Skin of body (tissue), 1 donor: ENCODE measurements at regions not wholly inside any gene's neighbourhood (a gene's known extent, or its start where the extent isn't known, plus 50 kb on each side); places are given as distances from the start of the nearest gene placed in this dataset.
"Not testable (repeated sequence)": the region's sequence is repeated elsewhere in the genome, so short reads cannot be mapped to it uniquely, and the experiment has no call there.

Source experiments
- DNase-seq: peaks from one replicate; lab custom pipeline; 2025; lab: John Stamatoyannopoulos, UW

DNA sequence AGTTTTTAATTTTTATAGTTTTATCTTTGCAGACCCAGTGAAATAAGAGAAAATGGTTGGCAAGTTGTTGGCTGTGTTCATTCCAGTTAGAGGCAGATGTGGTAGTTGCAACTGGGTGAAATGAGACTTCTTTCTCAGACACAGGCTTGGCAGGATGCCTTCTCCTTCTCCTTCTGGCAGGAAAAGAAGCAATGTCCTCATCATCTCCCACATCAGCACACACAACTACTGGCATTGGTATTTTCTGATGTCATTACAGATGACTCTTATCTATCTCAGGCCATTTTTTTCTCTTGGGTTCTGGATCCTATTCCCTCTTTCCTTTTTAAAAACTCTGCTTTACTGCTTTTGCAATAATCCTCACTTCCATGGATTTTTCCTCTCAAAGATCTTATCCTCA is 103.3 kb upstream of the EDIL3 start:
- peak; percentile 23 for DNase-seq

DNA sequence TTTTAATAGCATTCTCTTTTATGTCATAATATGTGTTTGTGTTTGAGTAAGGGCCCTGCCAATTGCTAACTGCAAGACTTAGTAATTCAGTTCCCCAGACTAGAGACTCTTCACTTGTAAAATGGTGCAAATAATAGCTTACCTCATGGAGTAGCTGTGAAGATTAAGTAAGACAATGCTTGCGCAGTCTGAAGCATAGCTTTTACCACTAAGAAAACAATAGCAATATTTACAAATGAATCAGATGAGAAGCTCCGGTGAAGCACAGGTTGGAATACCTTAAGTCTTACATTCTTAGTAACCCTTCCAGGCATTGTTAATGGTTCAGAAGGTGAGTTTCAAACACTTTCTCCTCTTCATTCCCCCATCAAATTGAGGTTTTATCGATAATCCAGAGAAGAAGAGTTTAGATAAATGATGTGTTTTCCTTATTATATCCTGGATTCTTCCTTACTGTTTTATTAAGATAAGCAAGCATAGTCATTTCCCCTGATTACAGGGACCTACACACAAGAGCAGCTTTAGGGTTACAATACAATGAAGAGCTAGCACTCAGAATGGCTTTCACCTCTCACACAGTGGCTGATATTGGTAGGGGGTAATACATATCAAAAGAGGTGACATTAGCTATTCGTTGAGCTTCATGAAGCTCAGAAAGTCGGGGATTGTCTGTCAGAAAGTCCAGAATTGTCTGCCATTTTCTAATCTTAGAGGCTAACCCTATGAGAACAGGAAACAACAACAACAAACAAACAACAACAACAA is 96.4 kb upstream of the EDIL3 start:
- DNase-seq: no peak

DNA sequence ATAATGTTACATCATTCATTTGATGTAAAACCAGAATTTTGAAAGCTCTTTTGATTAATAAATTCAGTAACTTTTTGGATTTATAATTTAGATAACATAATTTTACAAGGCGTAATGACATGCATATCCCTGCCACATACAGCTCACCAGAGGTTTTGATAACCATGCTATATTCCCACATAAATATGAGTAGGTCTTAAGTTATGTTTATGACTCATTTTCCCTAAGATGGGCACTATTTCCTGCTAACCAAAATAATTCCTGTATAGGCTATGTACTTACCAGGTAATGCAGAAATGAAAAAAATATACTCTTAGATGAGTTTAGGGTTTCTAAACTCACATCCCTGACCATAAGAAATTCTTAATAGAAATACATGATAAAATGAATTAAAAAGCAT is 93.9 kb upstream of the EDIL3 start:
- DNase-seq: no peak

DNA sequence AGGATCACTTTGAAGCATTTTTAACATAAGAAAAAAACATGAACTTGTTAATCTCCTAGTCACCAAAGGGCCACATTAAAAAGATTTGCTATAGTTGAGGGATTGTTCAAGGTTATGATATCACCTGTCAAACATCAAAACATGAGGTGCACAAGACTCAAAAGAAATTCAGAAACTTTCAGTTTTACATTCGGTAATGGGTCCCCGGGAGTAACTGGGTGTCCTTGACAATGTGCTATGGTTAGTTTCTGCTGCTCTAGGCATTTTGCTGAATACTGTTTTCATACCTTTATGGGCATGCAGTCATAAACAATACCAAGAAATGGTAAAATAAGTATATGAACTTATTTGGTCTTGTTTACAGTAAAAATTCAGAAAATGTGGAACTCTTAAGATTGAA is 92.8 kb upstream of the EDIL3 start:
- DNase-seq: no peak

DNA sequence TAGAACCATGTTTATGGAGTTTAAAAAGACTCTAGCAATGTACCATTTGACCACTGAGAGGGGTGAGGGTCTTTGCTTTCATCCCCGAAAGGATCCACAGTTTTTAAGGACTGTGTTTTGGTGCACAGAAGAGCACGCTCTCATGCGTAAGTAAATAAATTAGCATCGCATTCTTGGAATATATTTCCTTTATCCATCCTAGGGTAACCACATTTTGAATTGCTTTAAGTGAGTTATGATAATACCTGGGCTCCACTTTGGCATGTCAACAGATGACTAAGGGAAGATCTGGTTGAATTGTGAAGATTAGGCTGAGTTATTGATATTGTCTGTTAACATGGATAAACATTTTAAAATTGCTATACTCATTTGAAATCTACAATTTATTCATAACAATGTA is 89.4 kb upstream of the EDIL3 start:
- DNase-seq: no peak

DNA sequence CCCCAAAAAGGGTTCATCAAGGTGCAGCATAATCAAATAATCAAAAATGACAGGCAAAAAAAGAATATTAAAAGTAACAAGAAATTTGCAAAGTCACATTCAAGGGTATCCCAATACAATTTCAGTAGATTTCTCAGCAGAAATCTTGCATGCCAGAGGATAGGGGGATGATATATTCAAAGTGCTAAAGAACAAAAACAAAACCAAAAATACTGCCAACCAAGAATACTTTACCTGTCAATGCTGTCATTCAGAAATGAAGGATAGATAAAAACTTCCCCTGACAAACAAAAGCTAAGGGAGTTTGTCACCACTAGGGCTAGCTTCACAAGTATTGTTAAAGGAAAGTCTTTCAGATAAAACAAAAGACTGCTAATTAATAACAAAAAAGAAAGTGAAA is 68.7 kb upstream of the EDIL3 start:
- DNase-seq: no peak

DNA sequence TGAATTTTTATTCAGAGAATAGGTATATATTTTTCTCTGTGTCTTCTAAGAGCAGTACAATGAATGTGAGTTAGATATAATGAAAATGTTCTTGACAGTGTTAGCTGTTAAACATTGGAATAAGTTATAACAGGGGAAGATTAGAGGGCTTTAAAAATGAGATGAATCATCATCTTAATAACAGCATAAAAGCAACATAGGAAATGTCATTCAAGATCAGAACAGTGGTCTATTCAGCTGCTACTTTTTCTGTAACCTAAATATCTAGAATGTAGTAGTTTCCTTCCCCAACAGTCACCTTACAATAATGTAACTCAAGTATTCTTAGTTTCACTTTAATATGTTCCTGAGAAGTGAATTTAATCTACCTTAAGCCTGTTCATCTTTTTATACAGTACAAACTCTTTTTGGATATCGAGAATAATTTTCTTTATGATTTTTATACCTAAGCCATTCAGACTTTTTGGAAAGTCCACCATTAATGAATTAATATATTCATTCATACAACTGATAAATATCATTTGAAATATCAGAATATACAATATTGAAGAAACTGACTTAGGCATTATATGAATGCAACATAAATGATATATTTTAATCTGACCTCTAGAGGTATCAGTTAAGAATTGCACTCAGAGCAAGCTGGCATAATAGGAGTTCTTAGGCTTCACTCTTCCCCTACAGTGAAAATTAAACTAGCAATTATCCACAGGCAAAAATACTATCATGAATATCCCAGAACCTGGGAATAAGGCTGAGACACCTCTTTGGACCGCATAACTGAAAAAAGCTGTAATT is 66.1 kb upstream of the EDIL3 start:
- no peak for DNase-seq

DNA sequence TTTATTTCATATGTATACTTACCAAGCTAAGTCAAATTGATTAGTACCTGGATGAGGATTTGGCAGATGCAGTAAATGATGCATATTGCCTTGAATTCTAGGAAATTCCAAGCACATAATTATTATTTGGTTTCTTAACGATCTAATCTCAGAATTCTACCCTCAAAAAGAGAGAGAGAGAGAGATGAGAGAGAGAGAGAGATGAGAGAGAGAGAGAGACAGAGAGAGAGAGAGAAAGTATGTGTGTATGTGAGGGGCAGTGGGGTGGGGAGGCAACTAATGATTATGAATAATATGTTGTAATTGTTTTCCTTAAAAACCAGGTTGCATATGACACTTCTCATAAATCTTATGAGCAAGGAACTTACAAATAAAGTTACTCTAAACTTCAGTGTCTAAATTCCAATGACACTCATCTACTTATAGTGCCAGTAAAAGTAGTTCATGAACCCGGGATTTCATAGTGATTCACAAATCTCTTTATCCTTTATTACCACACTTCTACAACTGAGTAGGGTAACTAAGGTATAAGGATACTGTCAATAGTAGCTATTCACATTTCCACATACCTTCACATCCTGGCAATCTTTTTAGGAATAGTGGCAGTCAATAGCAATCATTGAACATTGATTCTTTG is 60.5 kb upstream of the EDIL3 start:
- DNase-seq: no peak

DNA sequence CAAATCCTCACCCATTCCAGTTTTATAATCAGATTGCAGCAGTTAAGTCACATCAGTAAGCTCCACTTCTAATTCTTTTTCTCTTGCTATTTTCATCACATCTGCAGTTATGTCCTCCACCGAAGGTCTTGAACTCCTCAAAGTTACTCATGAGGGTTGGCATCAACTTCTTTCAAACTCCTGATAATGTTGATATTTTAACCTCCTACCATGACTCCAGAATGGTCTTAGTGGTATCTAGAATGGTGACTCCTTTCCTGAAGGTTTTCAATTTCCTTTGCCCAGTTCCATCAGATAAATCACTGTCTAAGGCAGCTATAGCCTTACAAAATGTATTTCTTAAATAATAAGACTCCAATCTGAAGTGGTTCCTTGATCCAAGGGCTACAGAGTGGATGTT is 53.8 kb upstream of the EDIL3 start:
- DNase-seq: no peak

DNA sequence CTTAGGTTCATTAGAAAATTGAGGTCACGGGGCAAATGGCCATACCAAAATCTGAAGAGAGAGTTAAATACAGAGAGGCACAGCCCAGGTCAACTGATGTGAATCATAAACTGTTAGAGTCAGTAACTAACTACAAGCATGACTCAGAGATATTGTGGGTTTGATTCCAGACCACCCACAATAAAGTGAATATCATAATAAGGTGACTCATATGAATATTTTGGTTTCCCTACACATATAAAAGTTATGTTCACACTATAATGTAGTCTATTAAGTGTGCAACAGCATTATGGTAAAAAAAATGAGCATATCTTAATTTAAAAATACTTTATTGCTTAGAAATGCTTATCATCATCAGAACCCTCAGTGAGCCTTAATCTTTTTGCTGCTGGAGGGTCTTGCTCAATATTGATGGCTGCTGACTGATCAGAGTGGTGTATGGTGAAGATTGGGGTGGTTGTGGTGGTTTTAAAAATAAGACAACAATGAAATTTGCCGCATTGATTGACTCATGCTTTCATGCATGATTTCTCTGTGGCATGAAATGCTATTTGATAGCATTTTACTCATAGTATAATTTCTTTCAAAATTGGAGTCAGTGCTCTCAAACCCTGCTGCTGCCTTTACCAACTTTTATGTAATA is 53.1 kb upstream of the EDIL3 start:
- no peak for DNase-seq

DNA sequence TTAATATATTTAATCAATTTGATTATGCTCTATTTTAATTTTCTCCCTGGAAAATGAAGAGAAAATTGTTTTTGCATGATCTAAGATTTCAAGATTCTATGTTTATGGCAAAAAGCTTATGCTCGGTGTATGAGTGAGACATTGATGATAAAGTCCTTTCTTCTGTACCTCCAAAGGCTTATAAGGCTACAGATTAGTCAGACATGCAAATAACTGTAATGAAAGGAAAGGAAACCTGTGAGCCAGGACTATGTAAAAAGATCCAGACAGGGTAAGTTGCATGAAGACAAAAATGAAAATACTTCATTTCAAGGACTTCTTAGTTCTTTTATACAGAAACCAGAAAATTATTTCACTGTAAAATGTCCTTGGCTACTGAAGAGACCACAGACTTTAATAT is 52.2 kb upstream of the EDIL3 start:
- no peak for DNase-seq

DNA sequence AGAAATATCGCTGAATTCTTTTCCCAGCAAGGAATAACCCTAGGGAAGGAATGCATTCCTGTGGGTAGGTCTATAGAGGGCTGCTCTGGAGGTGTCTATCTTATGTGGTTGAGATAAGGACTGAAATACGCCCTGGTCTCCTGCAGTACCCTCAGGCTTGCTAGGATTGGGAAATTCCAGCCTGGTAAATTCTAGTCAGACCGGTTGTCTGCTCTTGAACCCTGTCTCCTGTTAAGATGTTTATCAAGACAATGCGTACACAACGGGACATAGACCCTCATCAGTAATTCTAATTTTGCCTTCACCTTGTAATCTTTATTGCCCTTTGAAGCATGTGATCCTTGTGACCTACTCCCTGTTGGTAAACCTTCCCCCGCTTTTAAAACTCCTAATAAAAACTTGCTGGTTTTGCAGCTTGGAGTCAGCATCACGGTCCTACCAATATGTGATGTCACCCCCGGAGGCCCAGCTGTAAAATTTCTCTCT is 51.2 kb upstream of the EDIL3 start:
- not testable (repeated sequence) for DNase-seq
